GM18867 (cell line): ENCODE measurements at regions not wholly inside any gene's neighbourhood (a gene's known extent, or its start where the extent isn't known, plus 50 kb on each side); places are given as distances from the start of the nearest gene placed in this dataset.
"Not testable (repeated sequence)": the region's sequence is repeated elsewhere in the genome, so short reads cannot be mapped to it uniquely, and the experiment has no call there.

Experiments
- ATAC-seq: cut with Tn5 transposase; IDR thresholded peaks from one replicate; pipeline ENCODE4 v1.9.1; 2021; ENCODE audit warnings: mild to moderate bottlenecking, moderate library complexity; ENCODE audit not compliant: unreplicated experiment

DNA sequence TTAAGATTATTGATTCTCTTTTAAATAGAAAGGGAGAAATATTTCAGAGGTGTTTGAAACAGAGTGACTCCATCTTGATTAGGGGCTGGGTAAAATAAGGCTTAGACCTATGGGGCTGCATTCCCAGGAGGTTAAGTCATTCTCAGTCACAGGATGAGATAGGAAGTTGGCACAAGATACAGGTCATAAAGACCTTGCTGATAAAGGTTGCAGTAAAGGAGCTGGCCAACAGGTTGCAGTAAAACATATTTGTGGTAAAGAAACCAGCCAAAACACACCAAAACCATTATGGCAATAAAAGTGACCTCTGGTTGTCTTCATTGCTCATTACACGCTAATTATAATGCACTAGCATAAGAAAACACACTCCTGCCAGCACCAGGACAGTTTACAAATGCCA, 165.0 kb downstream of the SPIN4 start:
- peak; percentile 65 for ATAC-seq

GRCh38 chrX:63179852-63180251, 171.3 kb downstream of the SPIN4 start:
- ATAC-seq = peak; percentile 40

- ATAC-seq = peak; percentile 58
These were observed 174.6 kb downstream of the SPIN4 start for GRCh38 chrX:63176578-63176977.

DNA sequence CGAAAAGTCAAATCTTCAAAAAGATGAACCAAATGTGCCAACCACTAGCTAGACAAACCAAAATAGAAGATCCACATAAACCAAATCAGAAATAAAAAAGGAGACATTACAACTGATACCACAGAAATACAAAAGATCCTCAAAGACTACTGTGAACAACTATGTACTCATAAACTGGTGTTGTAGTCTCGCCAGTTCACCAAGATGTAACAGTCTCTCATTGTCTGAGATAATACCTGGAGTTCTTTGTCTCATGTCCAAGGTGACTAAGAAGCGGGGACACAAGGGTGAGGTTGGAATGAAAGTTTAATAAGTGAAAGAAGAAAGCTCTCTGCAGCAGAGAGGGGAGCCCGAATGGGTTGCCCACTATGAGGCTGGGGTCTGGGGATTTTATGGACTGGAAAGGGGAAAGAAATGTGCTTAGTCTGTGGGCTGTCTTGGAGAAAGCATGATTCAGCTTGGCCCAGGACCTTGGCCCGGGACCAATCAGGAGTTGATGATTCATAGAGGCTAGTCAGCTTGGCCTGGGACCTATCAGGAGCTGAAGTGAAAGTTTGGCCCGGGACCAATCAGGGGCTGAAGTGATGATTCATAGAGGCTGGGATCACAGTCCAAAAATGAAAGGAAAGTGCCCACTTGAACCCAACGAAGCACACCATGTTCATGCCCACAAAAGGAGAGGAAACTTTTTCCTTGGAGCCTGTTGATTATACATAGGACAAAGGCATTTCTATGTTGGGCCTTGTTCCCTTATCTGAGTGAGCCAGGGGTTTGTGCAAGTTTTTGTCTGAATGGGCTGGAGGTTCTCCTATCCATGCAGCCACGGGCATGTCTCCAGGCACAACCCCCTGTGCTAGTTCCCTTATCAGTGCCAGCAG, 177.1 kb downstream of the SPIN4 start:
- peak; percentile 32 for ATAC-seq

DNA sequence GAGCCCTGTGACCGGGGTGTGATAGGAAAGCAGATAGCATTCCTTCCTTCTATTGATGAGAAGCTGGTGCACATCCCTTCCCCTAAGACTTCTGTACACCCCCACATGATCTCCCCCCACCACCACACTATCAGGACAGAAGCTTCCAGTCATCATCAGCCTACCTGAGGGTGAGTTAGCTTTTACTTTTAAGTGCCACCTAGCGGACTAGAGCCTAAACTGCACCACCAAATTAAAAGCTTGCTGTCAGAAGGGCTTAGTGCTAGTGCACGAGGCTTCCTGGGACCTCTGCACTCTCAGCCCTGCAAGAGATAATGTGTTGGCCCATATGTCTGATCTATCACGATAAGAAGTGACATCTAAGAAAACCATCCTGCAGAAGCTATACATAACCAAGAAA, 181.7 kb downstream of the SPIN4 start:
- peak; percentile 67 for ATAC-seq

DNA sequence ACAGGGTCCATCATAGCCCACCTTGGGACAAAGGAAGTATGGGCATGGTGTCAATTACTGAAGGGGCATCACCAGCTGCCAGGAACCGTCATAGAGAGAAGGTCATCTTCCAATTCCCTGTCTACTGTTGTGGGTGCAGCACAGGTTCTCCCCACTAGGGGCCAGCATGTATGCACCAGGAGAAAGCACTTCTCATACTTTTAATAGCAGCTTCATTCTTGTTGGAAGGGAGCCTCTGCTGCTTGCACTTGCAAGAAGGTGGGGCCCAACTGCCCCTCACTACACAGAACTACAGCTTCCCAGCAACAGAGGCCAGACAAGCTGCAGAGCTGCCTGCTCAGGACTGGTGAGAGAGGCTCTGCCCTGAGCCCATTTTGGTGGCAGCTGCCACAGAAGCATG, 182.2 kb downstream of the SPIN4 start:
- peak; percentile 79 for ATAC-seq

GRCh38 chrX:63167002-63167401, 184.1 kb downstream of the SPIN4 start:
- ATAC-seq = not testable (repeated sequence)

- ATAC-seq = not testable (repeated sequence)
These were observed 190.1 kb downstream of the SPIN4 start for GRCh38 chrX:63160994-63161393.

DNA sequence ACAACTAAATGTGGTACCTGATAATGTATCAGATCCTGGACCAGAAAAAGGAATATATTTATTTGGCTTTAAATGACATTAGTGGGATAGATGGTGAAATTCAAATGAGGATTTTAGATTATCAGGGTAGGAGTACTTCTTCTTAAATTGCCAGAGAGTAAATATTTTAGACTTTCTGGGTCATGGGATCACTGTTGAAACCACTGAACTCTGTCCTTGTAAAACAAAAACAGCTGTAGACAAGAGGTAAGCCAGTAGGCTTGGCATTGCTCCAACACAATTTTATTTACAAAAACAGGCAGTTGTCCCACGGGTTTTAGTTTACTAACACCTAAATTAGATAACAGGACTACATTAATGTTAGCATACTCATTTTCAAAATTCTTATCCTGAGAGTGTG, 190.8 kb downstream of the SPIN4 start:
- ATAC-seq = not testable (repeated sequence)

DNA sequence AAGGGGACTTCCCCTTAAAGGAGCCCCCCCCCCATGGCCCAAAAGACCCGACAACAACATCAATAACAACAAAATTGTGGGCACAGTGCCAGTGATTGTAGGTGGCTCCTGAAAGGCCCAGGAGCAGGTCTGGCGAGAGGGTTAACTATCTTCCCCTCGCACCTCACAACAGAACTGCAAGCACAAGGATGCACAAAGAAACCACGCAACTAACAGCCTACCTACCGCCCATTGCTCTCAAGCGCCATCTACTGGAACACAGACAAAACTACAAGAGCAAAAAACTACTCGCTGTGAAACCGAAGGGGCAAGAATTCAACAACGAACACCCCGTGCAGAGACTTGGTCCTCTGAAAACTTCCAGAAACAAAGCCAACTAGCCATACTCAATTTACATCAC, 205.6 kb downstream of the SPIN4 start:
- ATAC-seq = not testable (repeated sequence)

- ATAC-seq = not testable (repeated sequence)
These were observed 208.5 kb downstream of the SPIN4 start for GRCh38 chrX:63142588-63142987.

GRCh38 chrX:63135859-63136258, 215.3 kb downstream of the SPIN4 start:
- not testable (repeated sequence) for ATAC-seq

DNA sequence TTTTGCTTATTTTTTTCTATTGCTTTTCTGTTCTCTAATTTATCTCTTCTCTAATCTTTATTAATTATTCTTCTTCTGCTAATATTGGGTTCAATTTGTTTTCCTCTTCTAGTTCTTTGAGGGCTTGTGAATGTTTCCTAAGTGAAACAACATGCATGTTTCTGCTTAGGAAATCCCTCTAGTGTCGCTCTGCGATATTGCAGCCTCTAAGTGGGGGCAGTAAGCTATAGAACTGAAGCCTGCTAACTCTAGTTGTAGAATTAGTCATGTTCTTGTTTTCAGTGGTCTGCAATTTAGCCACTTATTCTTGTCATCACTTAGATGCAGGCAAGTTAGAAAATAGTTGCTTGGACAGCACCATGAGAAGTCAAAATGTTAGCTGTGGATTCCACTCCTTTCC, 222.6 kb downstream of the SPIN4 start:
- ATAC-seq = peak; percentile 94

- no peak for ATAC-seq
These were observed 235.9 kb downstream of the SPIN4 start for GRCh38 chrX:63115196-63115595.

GRCh38 chrX:63101879-63102620, 249.1 kb downstream of the SPIN4 start:
- peak; percentile 81 for ATAC-seq

DNA sequence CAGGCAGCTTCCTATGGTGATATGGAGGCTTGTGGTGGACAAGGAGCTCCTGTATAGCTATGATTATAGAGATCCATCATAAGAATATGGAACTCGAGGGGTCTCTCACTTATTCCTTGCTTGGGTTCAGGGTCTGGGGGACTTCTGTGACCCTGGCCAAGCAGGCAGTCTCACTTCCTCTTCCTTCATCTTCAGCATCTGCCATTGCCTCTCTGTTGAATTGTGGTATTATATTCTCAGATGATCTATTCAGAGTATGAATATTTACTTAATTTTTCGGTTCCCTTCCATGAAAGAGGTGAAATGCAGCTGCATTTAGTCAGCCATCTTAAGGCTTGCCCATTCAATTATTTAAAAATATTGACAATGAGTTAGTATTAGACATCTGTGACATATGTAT, 292.9 kb downstream of the SPIN4 start:
- ATAC-seq = peak; percentile 73

DNA sequence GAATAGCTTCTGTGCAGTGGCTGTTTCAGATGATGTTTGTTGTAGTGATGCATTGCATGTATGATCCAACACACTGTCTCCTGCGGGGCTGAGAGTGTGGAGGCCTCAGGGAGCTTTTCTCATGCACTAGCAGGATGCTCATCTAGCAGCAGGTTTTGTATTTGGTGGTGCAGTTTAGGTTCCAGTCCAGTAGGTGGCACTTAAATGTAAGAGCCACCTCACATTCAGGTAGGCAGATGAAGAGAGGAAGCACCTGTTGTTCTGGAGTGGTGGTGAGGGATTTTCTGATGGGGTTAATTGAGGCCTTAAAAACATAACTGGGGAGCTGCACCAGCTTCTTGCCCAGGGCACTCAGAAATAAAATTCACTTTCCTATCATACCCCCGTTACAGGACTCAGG, 300.9 kb downstream of the SPIN4 start:
- peak; percentile 88 for ATAC-seq

- no peak for ATAC-seq
These were observed 318.3 kb downstream of the SPIN4 start for GRCh38 chrX:63032811-63033210.

DNA sequence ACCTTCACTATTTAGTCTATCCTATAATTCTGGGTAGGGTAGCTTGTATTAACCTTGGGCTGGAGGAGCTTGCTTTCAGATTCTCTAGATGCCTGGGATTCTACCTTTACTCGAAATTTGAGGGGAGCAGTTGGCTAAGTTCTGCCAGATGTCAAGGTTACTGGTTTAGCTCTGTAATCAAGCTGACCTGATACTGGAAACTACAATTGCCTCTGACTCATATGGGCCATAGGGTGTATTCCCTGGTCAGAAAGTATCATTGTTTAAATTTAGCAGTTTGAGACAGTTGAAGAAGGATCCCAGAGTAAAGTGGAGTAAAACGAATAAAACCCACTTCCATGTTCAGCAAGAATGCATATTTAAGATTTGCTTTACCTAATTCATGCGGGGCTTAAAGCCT, 337.6 kb downstream of the SPIN4 start:
- ATAC-seq = no peak

DNA sequence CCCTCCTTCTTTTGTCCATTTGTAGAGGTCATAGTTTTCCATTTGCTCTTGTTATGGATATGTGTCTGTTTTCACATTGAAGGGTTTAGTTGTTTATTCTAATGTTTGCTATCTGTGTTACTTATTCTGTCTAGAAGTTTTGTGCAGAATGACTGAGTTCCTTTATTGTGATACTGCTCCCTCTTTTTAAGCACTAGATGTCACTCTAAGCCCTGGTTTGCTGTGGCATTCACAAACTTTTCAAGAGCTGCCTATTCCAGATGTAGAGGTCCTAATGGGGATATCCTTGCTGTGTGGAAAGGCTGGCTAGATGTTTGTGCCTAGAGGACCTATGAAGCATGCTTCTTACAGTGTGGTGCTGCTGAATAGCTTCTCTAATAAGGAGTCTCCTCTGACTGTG, 338.6 kb downstream of the SPIN4 start:
- ATAC-seq = no peak

DNA sequence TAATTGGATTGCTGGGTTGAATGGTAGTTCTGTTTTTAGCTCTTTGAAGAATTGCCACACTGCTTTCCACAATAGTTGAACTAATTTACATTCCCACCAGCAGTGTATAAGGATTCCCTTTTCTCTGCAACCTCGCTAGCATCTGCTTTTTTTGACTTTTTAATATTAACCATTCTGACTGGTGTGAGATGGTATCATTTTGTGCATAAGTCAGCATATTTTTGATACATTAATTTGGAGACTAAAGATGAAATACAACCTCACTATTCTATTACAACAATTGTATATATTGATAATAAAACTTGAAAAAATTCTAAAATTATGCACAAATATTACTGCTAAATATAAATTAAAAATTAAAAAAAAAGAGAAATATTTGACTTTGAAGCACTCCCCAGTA, 350.9 kb downstream of the SPIN4 start:
- ATAC-seq = not testable (repeated sequence)
